Stimulated activated CD8-positive, alpha-beta memory T cell treated with anti-CD3 and anti-CD28 coated beads, Interleukin-15, amount 100 ng/mL, for 48 hours (primary cell): ENCODE measurements at regions not wholly inside any gene's neighbourhood (a gene's known extent, or its start where the extent isn't known, plus 50 kb on each side); places are given as distances from the start of the nearest gene placed in this dataset.

Experiments
- DNase-seq, 2 donors: peaks; one replicate each; pipeline ENCODE4 v3.0.0-alpha.2; 2020; ENCODE audit warnings: low read depth in 2 of 2

DNA sequence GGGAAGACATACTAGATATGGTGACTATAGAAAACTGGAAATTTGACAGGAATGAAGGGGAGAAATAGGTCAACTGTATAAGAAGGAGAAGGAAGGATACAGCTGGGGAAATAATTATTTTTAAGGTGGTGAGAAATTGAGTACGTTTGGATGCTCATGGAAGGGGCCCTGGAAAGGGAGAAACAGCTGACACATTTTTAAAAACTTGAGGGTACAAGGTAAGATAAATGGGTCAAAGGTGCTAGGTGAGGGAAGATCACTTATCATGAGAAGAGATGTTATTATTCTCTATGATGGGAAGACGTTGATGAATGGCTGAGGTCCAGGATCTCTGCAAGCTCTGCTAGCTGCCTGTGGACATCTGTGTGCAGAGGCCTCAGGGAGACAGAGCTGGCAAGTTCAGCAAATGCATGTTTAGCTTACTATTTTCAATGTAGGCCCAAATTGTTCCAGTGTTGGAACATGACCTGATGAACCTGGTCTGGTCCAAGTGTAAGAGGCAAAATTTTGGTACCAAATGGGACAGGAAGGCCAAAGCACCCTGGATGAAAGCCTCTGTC is 181.7 kb downstream of the MTRR start:
- DNase-seq: no peak

DNA sequence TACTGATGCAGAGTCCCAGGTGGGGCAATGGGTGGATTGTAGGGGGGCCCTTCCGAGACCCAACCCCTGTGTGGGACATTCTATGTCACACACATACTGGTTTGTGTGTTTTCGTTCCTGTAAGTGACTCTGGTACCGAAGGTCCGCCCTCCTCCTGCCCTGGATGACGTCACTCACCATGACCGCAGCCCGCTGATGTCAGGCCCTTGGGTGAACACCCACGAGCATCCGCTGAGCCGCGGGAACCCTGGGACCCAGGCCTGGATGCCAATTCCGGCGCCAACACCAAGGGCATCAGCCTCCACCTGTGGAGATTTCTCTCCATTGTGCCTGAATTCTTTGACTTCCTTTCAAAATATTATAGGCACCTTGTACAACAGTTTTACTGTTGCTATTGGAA is 184.3 kb downstream of the MTRR start:
- DNase-seq: no peak

- DNase-seq: no peak
Observed at GRCh38 chr5:8057769-8058168, 188.8 kb downstream of the MTRR start.

DNA sequence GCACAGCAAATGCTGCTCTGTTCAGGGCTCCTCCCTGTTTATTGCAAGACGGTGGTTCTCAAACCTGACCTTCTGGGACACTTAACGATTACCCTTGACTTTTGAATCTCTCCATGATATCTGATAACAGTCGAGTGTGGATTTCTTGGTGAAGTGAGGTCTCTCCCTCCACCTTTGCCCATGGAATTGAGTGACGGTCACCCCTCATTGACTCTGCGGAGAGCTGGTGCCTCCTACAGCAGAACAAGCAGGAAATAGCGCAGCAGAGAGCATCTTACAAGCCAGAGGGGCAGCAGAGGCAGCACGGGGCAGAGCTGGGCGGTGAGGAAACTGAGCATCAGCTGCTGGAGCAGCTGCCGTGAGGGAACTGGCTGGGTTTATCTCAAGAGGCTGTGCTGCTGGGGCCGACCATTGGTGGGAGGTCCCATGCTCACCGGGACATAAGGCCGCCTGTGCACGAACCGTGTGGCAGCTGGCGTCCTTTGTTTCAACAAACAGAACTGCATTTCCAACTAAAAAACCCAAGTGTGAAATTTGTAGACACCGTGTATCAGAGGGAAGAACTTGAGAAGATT is 189.8 kb downstream of the MTRR start:
- DNase-seq: no peak

DNA sequence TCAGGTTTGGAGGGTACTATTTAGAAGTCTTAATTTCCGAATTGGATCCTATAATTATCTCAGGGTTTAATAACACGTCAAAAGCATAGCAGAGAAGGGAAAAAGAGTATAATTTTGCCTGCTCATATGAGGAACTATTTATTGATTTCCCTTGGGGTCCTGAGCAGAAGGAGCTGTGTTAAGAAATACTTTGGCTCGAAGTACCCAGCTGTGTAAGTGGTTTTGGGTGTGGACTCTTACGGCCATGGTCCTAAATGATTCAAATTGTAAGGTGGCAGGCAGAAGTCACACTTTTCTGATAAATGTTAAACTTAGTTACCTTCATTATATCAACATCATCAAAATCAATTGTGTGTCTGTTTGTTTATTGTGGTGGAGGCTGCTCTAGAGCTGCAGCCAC is 190.4 kb downstream of the MTRR start:
- no peak for DNase-seq

DNA sequence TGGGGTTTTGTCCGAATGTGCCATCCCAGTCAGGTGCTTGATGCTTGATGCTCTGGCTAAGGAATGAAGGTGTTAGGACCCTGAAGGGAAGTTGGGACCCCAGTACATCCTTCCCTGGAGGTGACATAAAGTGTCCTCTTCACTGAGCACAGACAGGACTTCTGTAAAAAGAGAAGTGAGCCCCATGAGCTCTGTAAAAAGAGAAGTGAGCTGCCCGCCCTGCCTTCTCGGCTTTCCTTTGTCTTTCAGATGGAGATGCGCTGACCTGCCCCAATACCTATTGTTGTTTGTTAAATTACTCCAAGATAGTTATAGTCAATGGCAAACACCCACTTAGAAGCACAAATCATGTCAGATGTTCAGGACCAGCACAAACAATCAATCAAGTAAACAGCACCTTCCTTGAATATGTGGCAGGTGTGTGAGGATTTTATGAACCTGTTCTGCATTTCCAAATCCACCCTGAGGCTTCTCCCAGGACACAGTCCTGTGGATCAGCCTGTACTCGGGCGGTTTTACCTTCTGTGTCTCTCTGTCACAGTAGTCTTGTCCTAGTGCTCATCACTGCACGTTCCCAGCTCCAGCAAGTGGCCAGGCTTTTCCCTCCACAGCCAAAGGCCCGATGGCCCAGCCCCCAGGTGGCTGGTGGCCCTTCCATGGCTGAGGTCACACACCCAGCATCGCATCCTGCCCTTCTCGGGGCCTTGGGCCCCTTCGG is 191.4 kb downstream of the MTRR start:
- no peak for DNase-seq

DNA sequence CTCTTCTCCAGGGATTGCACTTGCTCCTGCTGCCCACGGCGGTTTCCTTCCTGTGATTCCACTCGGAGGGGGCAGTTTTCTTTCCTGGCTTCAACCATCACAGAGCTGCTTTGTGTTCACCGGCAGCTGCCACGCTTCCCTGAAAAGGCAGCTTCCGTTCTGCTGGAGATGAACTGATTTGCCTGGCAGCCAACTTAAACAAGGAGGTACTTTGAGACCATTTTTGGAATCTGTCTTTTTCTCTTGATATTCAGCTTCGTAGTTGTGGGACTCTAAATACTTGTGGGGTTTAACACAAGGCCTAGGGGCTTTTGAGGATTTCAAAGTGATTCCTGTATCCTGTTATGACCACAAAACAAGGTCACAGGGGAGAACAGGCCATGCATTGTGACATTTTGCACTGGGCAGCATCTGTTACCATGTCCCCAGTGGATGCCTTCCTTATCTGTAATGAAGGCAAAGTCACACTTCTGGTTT is 192.0 kb downstream of the MTRR start:
- DNase-seq: no peak

GRCh38 chr5:8062521-8062920 is 193.6 kb downstream of the MTRR start:
- DNase-seq: no peak

- DNase-seq: no peak
Observed at GRCh38 chr5:8068078-8068477, 199.1 kb downstream of the MTRR start.

GRCh38 chr5:8070138-8070537 is 201.2 kb downstream of the MTRR start:
- no peak for DNase-seq

- DNase-seq: no peak
Observed at GRCh38 chr5:8079056-8079455, 210.1 kb downstream of the MTRR start.

GRCh38 chr5:8081179-8081578 is 212.2 kb downstream of the MTRR start:
- DNase-seq: no peak

GRCh38 chr5:8093669-8094068 is 224.7 kb downstream of the MTRR start:
- DNase-seq: no peak

- DNase-seq: no peak
Observed at GRCh38 chr5:8094304-8094703, 225.4 kb downstream of the MTRR start.

DNA sequence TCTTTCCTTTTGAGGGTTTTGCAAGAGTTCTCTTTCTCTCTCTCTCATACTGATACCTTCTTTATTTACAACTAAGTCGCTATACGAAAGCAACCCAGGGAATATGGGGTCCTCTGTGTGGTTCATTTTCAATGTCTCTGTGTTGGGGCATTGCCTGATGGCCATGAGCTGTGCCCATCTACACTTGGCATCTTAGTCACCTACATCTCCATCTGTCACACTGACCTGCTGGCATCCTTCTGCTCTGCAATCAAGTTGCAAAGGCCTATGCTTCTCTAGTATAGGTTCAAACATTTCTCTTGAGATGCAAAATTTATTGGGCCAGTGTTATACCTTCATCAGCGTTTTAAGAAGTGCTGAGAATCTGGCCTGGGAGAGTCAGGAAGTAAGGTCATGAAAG is 228.2 kb downstream of the MTRR start:
- DNase-seq: no peak

- no peak for DNase-seq
Observed at GRCh38 chr5:8098081-8098480, 229.1 kb downstream of the MTRR start.

DNA sequence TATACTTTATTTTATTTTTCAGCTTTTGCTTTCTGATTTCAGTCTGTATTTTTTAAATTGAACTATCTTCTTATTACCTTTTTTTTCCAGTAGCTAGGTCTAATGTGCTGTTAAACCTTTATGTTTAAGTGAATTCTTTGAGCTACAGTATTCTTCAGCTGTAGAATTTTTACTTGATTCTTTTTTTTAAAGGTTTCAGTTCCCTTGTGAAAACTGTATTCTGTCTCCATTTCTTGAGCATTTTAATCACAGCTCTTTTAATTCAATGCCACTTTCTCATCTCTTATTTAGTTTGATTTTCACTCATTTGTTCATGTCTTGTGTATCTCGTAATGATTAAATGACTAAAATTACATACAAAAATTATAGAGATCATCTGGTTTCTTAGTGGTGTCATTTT is 233.8 kb downstream of the MTRR start:
- DNase-seq: no peak

GRCh38 chr5:8114597-8115266 is 245.8 kb downstream of the MTRR start:
- no peak for DNase-seq

GRCh38 chr5:8123559-8123958 is 254.6 kb downstream of the MTRR start:
- DNase-seq: no peak

- DNase-seq: no peak
Observed at GRCh38 chr5:8134609-8135008, 265.7 kb downstream of the MTRR start.

GRCh38 chr5:8135742-8136141 is 266.8 kb downstream of the MTRR start:
- DNase-seq: no peak

DNA sequence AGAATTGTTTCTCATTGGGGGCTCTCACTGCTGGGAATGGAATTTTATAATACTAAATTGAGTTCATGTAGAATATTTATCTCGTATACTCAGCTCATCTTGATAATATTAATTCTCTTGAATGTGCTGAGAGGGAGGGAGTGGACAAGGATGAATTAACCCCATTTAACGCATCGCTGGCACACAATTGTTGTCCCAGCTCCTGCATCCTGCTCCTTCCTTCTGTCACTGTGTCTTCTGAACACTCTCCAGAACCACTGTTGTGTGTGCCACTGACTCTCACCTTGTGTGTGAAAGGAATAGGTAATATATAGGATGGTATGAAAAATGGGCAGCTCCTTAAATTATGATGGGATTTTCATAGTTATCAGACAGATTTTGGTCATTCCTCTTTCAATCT is 267.3 kb downstream of the MTRR start:
- DNase-seq: no peak
